Retinal pigment epithelial cell (primary cell): ENCODE measurements at regions not wholly inside any gene's neighbourhood (a gene's known extent, or its start where the extent isn't known, plus 50 kb on each side); places are given as distances from the start of the nearest gene placed in this dataset.
"Not testable (repeated sequence)": the region's sequence is repeated elsewhere in the genome, so short reads cannot be mapped to it uniquely, and the experiment has no call there.

ENCODE experiments used
- DNase-seq: peaks from one replicate; pipeline ENCODE4 v3.0.0-alpha.2; 2010; ENCODE audit warnings: low read depth
- H3K4me3 ChIP-seq: 2 replicates; pipeline ENCODE4 v1.5.1; 2011; ENCODE audit warnings: mild to moderate bottlenecking, low read length, control low read depth, moderate library complexity
- CTCF ChIP-seq: conservative IDR thresholded peaks from 2 replicates; pipeline ENCODE4 v1.5.1; 2011; ENCODE audit warnings: low read depth, low read length, control low read depth, inconsistent platforms

- no peak for TF ChIP-seq CTCF
Observed at GRCh38 chr15:39253552-39253951, 327.3 kb upstream of the THBS1 start.

GRCh38 chr15:39254181-39254580 is 326.7 kb upstream of the THBS1 start:
- no peak for TF ChIP-seq CTCF
- DNase-seq: no peak
- no peak overlapping the region for H3K4me3 ChIP-seq

More at GRCh38 chr15:39253552-39253951, 327.3 kb upstream of the THBS1 start:
- no peak for DNase-seq
- no peak overlapping the region for H3K4me3 ChIP-seq

GRCh38 chr15:39255760-39256159 is 325.1 kb upstream of the THBS1 start:
- no peak for DNase-seq
- H3K4me3 ChIP-seq: no peak overlapping the region
- TF ChIP-seq CTCF: no peak

- TF ChIP-seq CTCF: no peak
- no peak overlapping the region for H3K4me3 ChIP-seq
- no peak for DNase-seq
Observed at GRCh38 chr15:39260391-39260790, 320.5 kb upstream of the THBS1 start.

- H3K4me3 ChIP-seq: no peak overlapping the region
- no peak for TF ChIP-seq CTCF
- no peak for DNase-seq
Observed at GRCh38 chr15:39260791-39261190, 320.1 kb upstream of the THBS1 start.

GRCh38 chr15:39261397-39262183 is 319.3 kb upstream of the THBS1 start:
- DNase-seq, H3K4me3 ChIP-seq: not testable (repeated sequence)

- H3K4me3 ChIP-seq, DNase-seq: not testable (repeated sequence)
Observed at GRCh38 chr15:39262995-39263772, 317.7 kb upstream of the THBS1 start.

- no peak overlapping the region for H3K4me3 ChIP-seq
- no peak for TF ChIP-seq CTCF
- DNase-seq: no peak
Observed at GRCh38 chr15:39265261-39265660, 315.6 kb upstream of the THBS1 start.
